Body of pancreas (tissue), 4 donors: ENCODE measurements at regions not wholly inside any gene's neighbourhood (a gene's known extent, or its start where the extent isn't known, plus 50 kb on each side); places are given as distances from the start of the nearest gene placed in this dataset.

ENCODE experiments used
- CTCF ChIP-seq, 7 experiments: fragments of 450-650 bp in 4 of 7; fragments of 200-600 bp in 3 of 7; sonication (generic) in 3 of 7; IDR thresholded peaks; one replicate each; pipeline ENCODE4 v1.5.1; 2016 to 2019; ENCODE audit warnings: antibody characterized with exemption in 7 of 7
- POLR2A ChIP-seq, 3 donors: fragments of 450-650 bp; IDR thresholded peaks; one replicate each; pipeline ENCODE4 v1.6.1; 2016; ENCODE audit warnings: antibody characterized with exemption in 3 of 3, mild to moderate bottlenecking in 2 of 3

- TF ChIP-seq CTCF (IDR thresholded peaks at IDR 0.05), result no peak
- TF ChIP-seq POLR2A (IDR thresholded peaks at IDR 0.05), result no peak
These were observed 478.7 kb upstream of the CNTNAP5 start for GRCh38 chr2:123546353-123546752.
